ENCODE measurements at regions not wholly inside any gene's neighbourhood (a gene's known extent, or its start where the extent isn't known, plus 50 kb on each side); places are given as distances from the start of the nearest gene placed in this dataset.
"Not testable (repeated sequence)": the region's sequence is repeated elsewhere in the genome, so short reads cannot be mapped to it uniquely, and the experiment has no call there.

GRCh38 chr1:229006121-229006870 lies 264.6 kb upstream of the RAB4A start:
- no peak for FAIRE-seq
- no peak for DNase-seq (ENCODE audit: insufficient read length, low spot score)
- TF ChIP-seq POU2F2 (IDR thresholded peaks at IDR 0.05; ENCODE audit: low read depth, low read length) (no peak), TAF1 (IDR thresholded peaks at IDR 0.05; ENCODE audit: low read depth, low read length) (no peak), POLR2AphosphoS5 (IDR thresholded peaks at IDR 0.05; ENCODE audit: low read depth, low read length) (no peak), POLR2A (IDR thresholded peaks at IDR 0.05; ENCODE audit: low read depth, low read length) (no peak)

DNA sequence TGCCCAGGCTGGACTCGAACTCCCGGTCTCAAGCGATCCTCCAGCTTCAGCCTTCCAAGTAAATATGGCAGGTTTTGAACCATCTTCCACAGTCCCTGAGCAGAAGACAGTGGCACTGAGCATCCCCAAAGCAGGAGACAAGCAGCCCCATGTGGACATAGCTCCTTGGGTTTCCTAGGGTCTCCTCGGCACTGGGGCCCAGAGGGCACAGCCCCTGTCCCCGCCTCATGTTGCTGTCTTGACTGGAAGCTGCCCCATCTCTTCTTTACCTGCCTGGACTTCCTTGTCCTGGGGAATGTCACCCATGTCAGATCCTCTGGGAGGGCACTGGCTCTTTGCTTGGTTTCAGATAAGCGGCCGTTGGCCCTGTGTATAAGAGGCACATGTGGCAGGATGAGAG lies 263.7 kb upstream of the RAB4A start:
- DNase-seq (ENCODE audit: insufficient read length, low spot score), result no peak
- no peak for FAIRE-seq
- no peak for TF ChIP-seq PAX5 (IDR thresholded peaks at IDR 0.05; ENCODE audit: insufficient read depth, low read length, severe bottlenecking)

GRCh38 chr1:229007701-229008100 lies 263.2 kb upstream of the RAB4A start:
- no peak for DNase-seq (ENCODE audit: insufficient read length, low spot score)
- no peak for FAIRE-seq
- TF ChIP-seq POU2F2 (IDR thresholded peaks at IDR 0.05; ENCODE audit: low read depth, low read length), result no peak
- no peak for TF ChIP-seq POLR2A (IDR thresholded peaks at IDR 0.05; ENCODE audit: low read depth, low read length)
- no peak for TF ChIP-seq PAX5 (IDR thresholded peaks at IDR 0.05; ENCODE audit: insufficient read depth, low read length, severe bottlenecking)
- no peak for TF ChIP-seq POLR2AphosphoS5 (IDR thresholded peaks at IDR 0.05; ENCODE audit: low read depth, low read length)
- no peak for TF ChIP-seq TAF1 (IDR thresholded peaks at IDR 0.05; ENCODE audit: low read depth, low read length)
- no peak for TF ChIP-seq SPI1 (IDR thresholded peaks at IDR 0.05; ENCODE audit: low read depth, low read length)

DNA sequence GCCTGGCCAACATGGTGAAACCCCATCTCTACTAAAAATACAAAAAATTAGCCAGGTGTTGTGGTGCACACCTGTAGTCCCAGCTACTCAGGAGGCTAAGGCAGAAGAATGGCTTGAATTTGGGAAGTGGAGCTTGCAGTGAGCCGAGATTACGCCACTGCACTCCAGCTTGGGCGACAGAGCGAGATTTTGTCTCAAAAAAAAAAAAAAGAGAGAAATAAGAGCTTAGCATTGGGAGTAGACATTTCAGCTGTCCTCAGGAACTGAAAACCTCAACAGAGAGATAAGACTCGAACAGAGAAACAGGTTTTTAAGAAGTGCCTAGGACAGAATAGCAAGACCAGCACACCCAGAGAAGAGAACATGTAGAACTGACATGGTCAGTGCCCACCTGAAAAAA lies 262.6 kb upstream of the RAB4A start:
- not testable (repeated sequence) for DNase-seq (ENCODE audit: insufficient read length, low spot score); FAIRE-seq

- FAIRE-seq (no peak), DNase-seq (ENCODE audit: insufficient read length, low spot score) (no peak)
Observed at GRCh38 chr1:229011022-229011421, 259.9 kb upstream of the RAB4A start.

DNA sequence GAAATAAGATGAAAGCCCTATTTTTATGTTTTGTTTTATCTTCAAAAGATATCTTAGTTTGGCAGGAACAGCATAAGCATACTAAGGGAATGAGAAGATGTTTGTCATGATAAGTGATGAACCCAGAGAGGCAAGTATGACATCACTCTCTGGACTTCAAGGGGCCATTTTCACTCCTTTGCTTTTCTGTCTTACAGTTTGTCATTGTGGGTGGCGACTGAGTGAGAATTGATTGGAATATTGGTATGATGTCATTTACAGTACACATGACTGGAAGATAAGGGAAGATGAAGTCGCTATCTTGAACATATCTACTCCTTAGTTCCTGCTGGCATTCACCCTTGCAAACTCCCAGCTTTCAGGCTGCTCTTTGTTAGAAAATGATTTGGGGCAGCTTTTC lies 258.1 kb upstream of the RAB4A start:
- TF ChIP-seq POU2F2 (IDR thresholded peaks at IDR 0.05; ENCODE audit: low read depth, low read length) (no peak), POLR2A (IDR thresholded peaks at IDR 0.05; ENCODE audit: low read depth, low read length) (no peak), SPI1 (IDR thresholded peaks at IDR 0.05; ENCODE audit: low read depth, low read length) (no peak), PAX5 (IDR thresholded peaks at IDR 0.05; ENCODE audit: insufficient read depth, low read length, severe bottlenecking) (no peak), TAF1 (IDR thresholded peaks at IDR 0.05; ENCODE audit: low read depth, low read length) (no peak), POLR2AphosphoS5 (IDR thresholded peaks at IDR 0.05; ENCODE audit: low read depth, low read length) (no peak)
- DNase-seq (ENCODE audit: insufficient read length, low spot score) (no peak), FAIRE-seq (no peak)

More at GRCh38 chr1:229011022-229011421, 259.9 kb upstream of the RAB4A start:
- TF ChIP-seq PAX5 (IDR thresholded peaks at IDR 0.05; ENCODE audit: insufficient read depth, low read length, severe bottlenecking) (no peak), POLR2AphosphoS5 (IDR thresholded peaks at IDR 0.05; ENCODE audit: low read depth, low read length) (no peak), TAF1 (IDR thresholded peaks at IDR 0.05; ENCODE audit: low read depth, low read length) (no peak), POLR2A (IDR thresholded peaks at IDR 0.05; ENCODE audit: low read depth, low read length) (no peak), SPI1 (IDR thresholded peaks at IDR 0.05; ENCODE audit: low read depth, low read length) (no peak), POU2F2 (IDR thresholded peaks at IDR 0.05; ENCODE audit: low read depth, low read length) (no peak)

DNA sequence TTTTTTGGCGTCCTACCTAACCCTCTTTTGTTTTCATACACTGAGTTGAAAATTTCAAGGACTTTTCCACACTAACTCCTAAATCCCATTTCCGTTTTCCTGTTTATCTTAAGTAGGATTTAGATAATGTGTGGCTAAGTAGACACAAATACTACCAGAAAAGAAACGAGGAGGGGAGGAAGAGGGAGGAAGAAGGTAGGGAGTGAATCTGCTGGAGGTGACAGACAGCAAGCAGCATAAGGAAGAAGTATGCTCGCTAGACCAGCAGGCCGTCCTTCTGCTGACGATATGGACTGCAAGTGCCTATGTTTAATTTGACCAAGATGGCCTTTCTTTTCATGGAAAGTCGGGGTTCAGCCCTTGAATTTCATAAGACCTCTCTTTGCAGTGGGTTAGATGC lies 256.9 kb upstream of the RAB4A start:
- FAIRE-seq (no peak), DNase-seq (ENCODE audit: insufficient read length, low spot score) (no peak)
- TF ChIP-seq POU2F2 (IDR thresholded peaks at IDR 0.05; ENCODE audit: low read depth, low read length), result no peak
- TF ChIP-seq POLR2AphosphoS5 (IDR thresholded peaks at IDR 0.05; ENCODE audit: low read depth, low read length), result no peak
- TF ChIP-seq SPI1 (IDR thresholded peaks at IDR 0.05; ENCODE audit: low read depth, low read length), result no peak
- no peak for TF ChIP-seq POLR2A (IDR thresholded peaks at IDR 0.05; ENCODE audit: low read depth, low read length)
- TF ChIP-seq PAX5 (IDR thresholded peaks at IDR 0.05; ENCODE audit: insufficient read depth, low read length, severe bottlenecking), result no peak
- no peak for TF ChIP-seq TAF1 (IDR thresholded peaks at IDR 0.05; ENCODE audit: low read depth, low read length)

GRCh38 chr1:229015806-229016205 lies 255.1 kb upstream of the RAB4A start:
- DNase-seq (ENCODE audit: insufficient read length, low spot score) (no peak), FAIRE-seq (no peak)
- TF ChIP-seq POU2F2 (IDR thresholded peaks at IDR 0.05; ENCODE audit: low read depth, low read length) (no peak), POLR2AphosphoS5 (IDR thresholded peaks at IDR 0.05; ENCODE audit: low read depth, low read length) (no peak), SPI1 (IDR thresholded peaks at IDR 0.05; ENCODE audit: low read depth, low read length) (no peak), TAF1 (IDR thresholded peaks at IDR 0.05; ENCODE audit: low read depth, low read length) (no peak), POLR2A (IDR thresholded peaks at IDR 0.05; ENCODE audit: low read depth, low read length) (no peak), PAX5 (IDR thresholded peaks at IDR 0.05; ENCODE audit: insufficient read depth, low read length, severe bottlenecking) (no peak)

GRCh38 chr1:229017091-229017490 lies 253.8 kb upstream of the RAB4A start:
- FAIRE-seq, result no peak
- TF ChIP-seq TAF1 (IDR thresholded peaks at IDR 0.05; ENCODE audit: low read depth, low read length) (no peak), POU2F2 (IDR thresholded peaks at IDR 0.05; ENCODE audit: low read depth, low read length) (no peak), POLR2AphosphoS5 (IDR thresholded peaks at IDR 0.05; ENCODE audit: low read depth, low read length) (no peak), PAX5 (IDR thresholded peaks at IDR 0.05; ENCODE audit: insufficient read depth, low read length, severe bottlenecking) (no peak), SPI1 (IDR thresholded peaks at IDR 0.05; ENCODE audit: low read depth, low read length) (no peak), POLR2A (IDR thresholded peaks at IDR 0.05; ENCODE audit: low read depth, low read length) (no peak)
- DNase-seq (ENCODE audit: insufficient read length, low spot score), result no peak

DNA sequence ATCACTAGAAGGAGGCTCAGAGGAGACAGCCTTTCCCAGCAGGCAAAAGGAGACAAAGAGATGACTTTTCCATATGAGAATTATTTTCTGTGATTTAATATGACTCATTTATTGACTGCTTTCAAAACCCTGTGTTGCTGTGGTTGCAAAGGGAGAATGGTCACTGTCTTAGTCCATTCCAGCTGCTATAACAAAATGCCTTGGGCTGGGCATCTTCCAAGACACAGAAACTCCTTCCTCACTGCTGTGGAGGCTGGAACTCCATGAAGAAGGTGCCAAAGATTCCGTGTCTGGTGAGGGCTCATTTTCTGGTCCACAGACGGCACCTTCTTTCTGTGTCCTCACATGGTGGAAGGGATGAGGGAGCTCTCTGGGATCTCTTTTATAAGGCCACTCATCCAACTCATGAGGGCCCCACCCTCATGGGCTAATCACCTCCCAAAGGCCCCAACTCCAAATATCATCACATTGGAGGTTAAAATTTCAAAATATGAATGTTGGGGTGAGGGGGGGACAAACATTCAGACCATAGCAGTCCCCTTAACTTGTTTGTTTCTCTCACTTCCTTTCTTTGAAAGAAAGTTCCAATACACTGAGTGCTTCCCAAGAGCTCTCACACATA lies 252.1 kb upstream of the RAB4A start:
- no peak for DNase-seq (ENCODE audit: insufficient read length, low spot score)
- no peak for TF ChIP-seq PAX5 (IDR thresholded peaks at IDR 0.05; ENCODE audit: insufficient read depth, low read length, severe bottlenecking)
- TF ChIP-seq POU2F2 (IDR thresholded peaks at IDR 0.05; ENCODE audit: low read depth, low read length), result no peak
- no peak for TF ChIP-seq TAF1 (IDR thresholded peaks at IDR 0.05; ENCODE audit: low read depth, low read length)
- TF ChIP-seq POLR2A (IDR thresholded peaks at IDR 0.05; ENCODE audit: low read depth, low read length), result no peak
- no peak for TF ChIP-seq POLR2AphosphoS5 (IDR thresholded peaks at IDR 0.05; ENCODE audit: low read depth, low read length)
- TF ChIP-seq SPI1 (IDR thresholded peaks at IDR 0.05; ENCODE audit: low read depth, low read length), result no peak
- no peak for FAIRE-seq

Measured in GM12891 (cell line).